Left ventricle myocardium inferior (tissue), 1 donor: ENCODE measurements at regions not wholly inside any gene's neighbourhood (a gene's known extent, or its start where the extent isn't known, plus 50 kb on each side); places are given as distances from the start of the nearest gene placed in this dataset.

Source experiments
- DNase-seq: peaks from one replicate; pipeline ENCODE4 v3.0.0-alpha.2; 2020
- H3K27ac ChIP-seq: fragments of 200-600 bp; replicated peaks from 2 replicates; pipeline ENCODE4 v1.8.0; 2021
- H3K27me3 ChIP-seq: fragments of 200-600 bp; 2 replicates; pipeline ENCODE4 v1.8.0; 2021; ENCODE audit warnings: low read depth
- H3K36me3 ChIP-seq: fragments of 200-600 bp; 2 replicates; pipeline ENCODE4 v1.8.0; 2021
- H3K4me1 ChIP-seq: fragments of 200-600 bp; 2 replicates; pipeline ENCODE4 v1.8.0; 2021
- H3K4me3 ChIP-seq: fragments of 200-600 bp; 2 replicates; pipeline ENCODE4 v1.8.0; 2021; ENCODE audit warnings: mild to moderate bottlenecking, moderate library complexity
- H3K9me3 ChIP-seq: fragments of 200-600 bp; replicated peaks from 2 replicates; pipeline ENCODE4 v1.8.0; 2021
- CTCF ChIP-seq: fragments of 200-600 bp; IDR thresholded peaks from 2 replicates; pipeline ENCODE4 v1.8.0; 2021; ENCODE audit warnings: antibody characterized with exemption, mild to moderate bottlenecking, borderline replicate concordance
- intact Hi-C: fragments of 100-400 bp; cut with micrococcal nuclease; formaldehyde crosslinking; loops from one replicate; pipeline ENCODE4 v1.11.0; 2022
- donor health status: DM: no; HTN: yes; CAD: no; lungs with severe emphysema.

GRCh38 chr1:36603461-36603860 lies 120.7 kb upstream of the CSF3R start:
- DNase-seq: no peak
- Histone ChIP-seq H3K4me3 (no peak overlapping the region), H3K36me3 (no peaks in the 10 kb centered on the region), H3K27ac (no peak overlapping the region), H3K9me3 (no peaks in the 10 kb centered on the region), H3K27me3 (peaks cover 78% of the 10 kb centered on the region), H3K4me1 (no peaks in the 10 kb centered on the region)
- TF ChIP-seq CTCF: no peak
- intact Hi-C loops: no loop called here

DNA sequence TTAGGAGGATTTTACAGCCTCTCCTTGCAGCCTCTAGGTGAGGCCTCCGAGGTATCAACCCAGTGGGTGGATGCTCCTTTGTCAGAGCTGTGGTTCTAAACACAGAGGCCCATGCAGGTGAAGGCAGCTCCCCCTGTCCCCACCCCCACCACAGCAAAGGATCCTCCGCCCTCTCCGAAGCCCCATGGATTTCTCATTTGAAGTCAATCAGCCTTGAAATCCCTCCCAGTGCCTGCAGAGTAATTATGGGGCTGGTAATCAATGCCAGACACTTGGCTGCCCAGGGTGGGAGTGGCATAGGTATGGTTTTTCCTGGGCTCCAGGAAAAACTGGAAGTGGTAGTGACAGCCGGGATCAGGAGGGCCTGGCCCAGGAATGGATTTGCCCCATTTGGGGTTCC lies 119.5 kb upstream of the CSF3R start:
- no peak overlapping the region for H3K27ac ChIP-seq
- H3K4me1 ChIP-seq: no peaks in the 10 kb centered on the region
- peaks cover 86% of the 10 kb centered on the region for H3K27me3 ChIP-seq
- no peak for DNase-seq
- no peak for TF ChIP-seq CTCF
- intact Hi-C loops: no loop called here
- no peak overlapping the region for H3K4me3 ChIP-seq
- no peaks in the 10 kb centered on the region for H3K9me3 ChIP-seq
- H3K36me3 ChIP-seq: no peaks in the 10 kb centered on the region

- intact Hi-C loops: no loop called here
Measured at GRCh38 chr1:36599828-36600227, 117.1 kb upstream of the CSF3R start.

DNA sequence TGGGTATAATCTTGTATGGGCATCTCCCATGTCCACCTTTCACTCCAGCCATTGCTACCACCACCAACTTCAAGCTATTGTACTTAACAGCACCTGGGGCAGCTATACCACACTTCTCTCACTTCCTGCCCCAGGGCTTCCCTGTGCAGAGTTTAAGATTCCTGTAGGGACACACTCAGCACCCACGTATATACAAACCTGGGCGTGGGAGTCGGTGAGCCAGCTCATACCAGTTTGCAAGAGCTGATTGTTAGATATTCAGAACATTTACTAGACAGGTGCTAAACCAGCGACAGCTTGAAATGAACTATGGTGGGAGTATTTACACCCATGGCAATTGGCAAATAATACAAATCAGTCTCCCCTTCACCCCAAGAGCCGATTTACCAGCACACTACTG lies 114.8 kb upstream of the CSF3R start:
- H3K27me3 ChIP-seq: peaks cover 100% of the 10 kb centered on the region
- H3K4me1 ChIP-seq: no peaks in the 10 kb centered on the region
- H3K27ac ChIP-seq: no peak overlapping the region
- intact Hi-C loops: no loop called here
- H3K36me3 ChIP-seq: no peaks in the 10 kb centered on the region
- no peaks in the 10 kb centered on the region for H3K9me3 ChIP-seq
- TF ChIP-seq CTCF: no peak
- no peak overlapping the region for H3K4me3 ChIP-seq
- no peak for DNase-seq

More at GRCh38 chr1:36599828-36600227, 117.1 kb upstream of the CSF3R start:
- H3K4me1 ChIP-seq: no peaks in the 10 kb centered on the region
- peaks cover 97% of the 10 kb centered on the region for H3K27me3 ChIP-seq
- no peaks in the 10 kb centered on the region for H3K36me3 ChIP-seq
- no peak overlapping the region for H3K27ac ChIP-seq
- no peaks in the 10 kb centered on the region for H3K9me3 ChIP-seq
- DNase-seq: no peak
- TF ChIP-seq CTCF: no peak
- no peak overlapping the region for H3K4me3 ChIP-seq

DNA sequence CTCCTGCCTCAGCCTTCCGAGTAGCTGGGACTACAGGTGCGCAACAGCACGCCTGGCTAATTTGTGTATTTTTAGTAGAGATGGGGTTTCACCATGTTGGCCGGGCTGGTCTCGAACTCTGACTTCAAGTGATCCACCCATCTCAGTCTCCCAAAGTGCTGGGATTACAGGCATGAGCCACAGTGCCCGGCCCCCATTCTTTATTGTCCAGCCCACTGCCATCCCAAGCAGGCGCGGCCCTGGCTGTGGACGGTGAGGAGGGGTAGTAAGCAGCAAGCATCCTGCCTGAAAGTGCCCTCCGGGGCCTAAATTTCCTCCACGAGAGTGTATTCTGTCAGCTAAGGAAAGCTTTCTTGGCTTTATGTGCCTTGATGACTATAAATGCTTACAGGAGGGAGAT lies 113.2 kb upstream of the CSF3R start:
- Histone ChIP-seq H3K36me3 (no peaks in the 10 kb centered on the region), H3K4me3 (no peak overlapping the region), H3K4me1 (no peaks in the 10 kb centered on the region), H3K27ac (no peak overlapping the region), H3K9me3 (no peaks in the 10 kb centered on the region), H3K27me3 (peaks cover 100% of the 10 kb centered on the region)
- no peak for TF ChIP-seq CTCF
- intact Hi-C loops: no loop called here
- DNase-seq: no peak

- DNase-seq: no peak
- intact Hi-C loops: no loop called here
- no peaks in the 10 kb centered on the region for H3K36me3 ChIP-seq
- TF ChIP-seq CTCF: no peak
- no peaks in the 10 kb centered on the region for H3K4me1 ChIP-seq
- no peak overlapping the region for H3K4me3 ChIP-seq
- H3K27me3 ChIP-seq: peaks cover 100% of the 10 kb centered on the region
- no peaks in the 10 kb centered on the region for H3K9me3 ChIP-seq
- no peak overlapping the region for H3K27ac ChIP-seq
Measured at GRCh38 chr1:36595349-36595748, 112.6 kb upstream of the CSF3R start.
